Activated naive CD4-positive, alpha-beta T cell treated with anti-CD3 and anti-CD28 coated beads, Interleukin-2, amount 50 U/mL, for 16 hours (primary cell): ENCODE measurements at regions not wholly inside any gene's neighbourhood (a gene's known extent, or its start where the extent isn't known, plus 50 kb on each side); places are given as distances from the start of the nearest gene placed in this dataset.

ENCODE experiments used
- DNase-seq: peaks from one replicate; pipeline ENCODE4 v3.0.0-alpha.2; 2020

DNA sequence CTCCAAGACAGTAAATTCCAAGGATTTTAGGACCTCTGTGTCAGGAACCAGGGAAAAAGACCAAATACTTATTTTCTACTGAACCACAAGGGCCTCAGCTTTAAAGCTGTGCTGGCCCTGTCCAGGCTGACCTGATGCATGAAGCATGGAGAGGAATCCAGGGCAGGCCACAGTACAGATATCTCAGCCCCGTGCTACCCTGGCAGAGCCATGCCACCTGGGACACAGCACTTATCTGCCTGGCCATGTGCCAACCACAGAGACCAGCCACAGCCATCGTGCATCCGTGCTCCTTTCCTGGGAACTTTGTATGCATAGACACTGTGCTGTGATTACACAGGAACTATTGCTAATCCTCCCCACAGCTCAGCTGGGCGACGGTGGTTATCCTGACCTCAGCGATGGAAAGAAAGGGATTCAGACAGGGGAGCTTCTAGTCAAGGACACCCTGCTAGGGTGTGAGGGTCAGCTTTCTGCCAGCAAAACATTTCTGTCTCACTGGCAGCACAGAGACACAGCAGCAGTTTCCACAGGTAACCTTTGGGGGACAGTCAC is 687.4 kb upstream of the ID2 start:
- DNase-seq = no peak

DNA sequence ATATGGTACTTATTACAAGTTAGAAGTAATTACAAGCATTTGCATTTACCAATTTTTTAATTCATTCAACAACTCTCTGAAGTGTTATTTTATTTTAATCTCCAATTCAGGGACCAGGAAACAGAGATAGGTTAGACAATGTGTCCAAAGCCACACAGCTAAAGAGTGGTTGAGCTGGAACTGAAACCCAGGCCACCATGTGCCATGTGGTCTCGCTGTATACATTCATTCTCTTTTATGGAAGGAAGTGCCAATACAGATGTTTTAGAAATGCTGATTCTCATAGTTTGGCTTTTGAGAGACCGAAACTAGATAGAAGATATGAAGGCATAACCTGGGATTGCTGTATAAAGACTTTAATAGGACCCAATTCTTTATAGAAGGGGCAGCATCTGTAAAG is 684.6 kb upstream of the ID2 start:
- DNase-seq = no peak

DNA sequence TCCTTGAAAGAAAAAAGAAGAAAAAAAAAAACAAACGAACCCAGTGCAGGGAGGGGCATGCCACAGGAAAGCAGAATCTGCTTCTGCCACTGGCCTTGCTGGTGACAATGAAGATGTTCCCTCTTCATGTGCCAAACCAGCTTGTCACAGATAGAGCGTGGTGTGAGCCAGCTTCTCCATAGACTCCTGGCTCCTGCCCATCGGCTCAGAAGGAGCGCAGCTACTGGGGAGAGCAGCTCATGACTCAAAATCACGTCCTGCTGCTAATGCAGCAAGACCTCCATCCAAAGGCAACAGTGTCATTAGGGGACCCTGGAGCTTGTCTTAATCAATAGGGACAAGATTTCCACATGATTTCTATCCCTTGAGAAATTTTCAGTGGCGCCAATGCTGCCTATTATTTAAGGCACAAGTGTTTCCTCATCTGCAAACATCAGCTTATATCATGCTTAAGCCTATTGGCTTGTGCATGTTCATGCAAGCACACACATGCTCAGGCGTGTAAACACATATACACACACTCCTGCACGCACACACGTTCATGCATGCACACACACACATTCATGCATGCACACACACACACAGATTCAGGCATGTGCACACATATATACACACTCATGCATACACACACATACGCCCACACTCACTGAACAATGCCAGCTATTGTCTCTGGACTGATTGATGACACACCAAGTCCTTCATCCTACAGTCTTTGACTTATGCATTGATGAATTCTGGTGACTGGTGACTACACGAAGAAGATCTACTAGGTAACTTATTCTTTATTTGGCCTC is 682.0 kb upstream of the ID2 start:
- DNase-seq = no peak

DNA sequence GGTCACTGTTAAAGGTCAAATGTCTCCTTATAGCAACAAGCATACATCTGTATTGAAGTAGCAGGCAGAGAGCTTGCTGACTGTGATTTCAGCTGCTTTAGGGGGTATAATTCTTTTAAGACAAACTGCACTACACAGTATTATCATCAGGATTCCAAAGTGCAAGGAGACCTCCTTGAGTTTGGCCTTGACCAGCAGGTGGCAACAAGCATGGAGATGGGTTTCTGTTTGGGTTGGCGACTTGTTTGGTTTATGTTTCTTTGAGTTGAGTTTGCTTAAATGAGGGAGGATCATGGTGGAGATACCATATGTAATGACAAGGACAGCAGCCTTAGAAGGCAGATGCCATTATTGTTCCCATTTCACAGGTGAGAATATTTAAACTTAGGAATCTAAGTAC is 681.0 kb upstream of the ID2 start:
- DNase-seq = no peak

DNA sequence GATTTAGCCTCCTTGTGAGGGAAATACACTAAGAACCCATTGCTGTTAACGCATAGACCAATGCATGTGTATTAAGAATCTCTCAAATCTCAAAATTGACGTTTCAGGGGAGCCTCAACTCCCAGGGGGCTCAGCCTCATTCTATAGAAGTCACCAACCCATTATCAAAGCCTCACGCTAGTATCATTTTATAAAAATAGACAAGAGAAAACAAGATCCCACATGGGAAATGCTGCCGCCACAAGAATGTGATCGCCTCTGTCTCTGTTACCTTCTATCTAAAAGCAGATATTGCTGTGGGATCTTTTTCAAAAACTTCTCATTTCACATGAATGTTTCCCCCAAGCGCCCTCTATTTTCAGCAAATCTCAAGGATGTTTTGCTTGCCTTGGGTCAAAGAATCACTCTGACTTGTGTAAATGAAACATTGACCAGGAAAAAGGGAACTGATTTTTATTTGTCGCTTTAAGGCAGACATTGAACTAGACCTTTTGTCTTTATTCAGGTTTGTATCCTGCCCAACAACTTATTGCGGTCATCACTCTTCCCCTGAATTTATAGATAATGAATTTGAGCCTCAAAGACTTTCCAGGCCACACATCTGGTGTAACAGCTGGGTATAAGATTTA is 679.0 kb upstream of the ID2 start:
- no peak for DNase-seq

DNA sequence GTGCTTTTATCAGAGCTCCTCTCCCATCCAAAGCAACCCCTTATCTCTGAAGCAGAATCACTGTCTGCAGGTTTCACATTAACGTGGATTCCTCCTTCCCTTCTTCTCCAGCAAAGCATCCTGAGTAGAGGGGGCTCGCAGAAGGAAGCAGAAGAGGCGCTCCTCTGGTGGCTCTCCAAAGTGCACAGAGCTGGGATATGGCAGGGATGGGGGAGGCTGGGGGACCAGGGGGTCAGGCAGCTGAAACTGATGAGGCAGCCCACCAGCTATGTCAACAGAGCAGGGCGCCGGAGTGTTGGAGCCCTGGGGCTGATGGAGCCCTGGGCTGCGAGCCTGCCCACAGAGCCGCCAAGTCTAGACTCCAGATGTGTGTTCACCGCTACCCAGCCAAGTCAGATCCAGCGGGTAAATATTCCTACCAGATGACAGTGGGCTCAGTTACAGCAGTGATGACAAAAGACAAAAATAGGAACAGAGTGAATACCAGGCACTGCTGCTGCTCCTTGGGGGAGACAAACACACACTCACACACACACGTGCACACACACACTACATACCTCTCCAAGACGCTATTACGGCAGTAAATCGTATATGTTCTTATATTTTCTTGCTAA is 678.3 kb upstream of the ID2 start:
- no peak for DNase-seq

DNA sequence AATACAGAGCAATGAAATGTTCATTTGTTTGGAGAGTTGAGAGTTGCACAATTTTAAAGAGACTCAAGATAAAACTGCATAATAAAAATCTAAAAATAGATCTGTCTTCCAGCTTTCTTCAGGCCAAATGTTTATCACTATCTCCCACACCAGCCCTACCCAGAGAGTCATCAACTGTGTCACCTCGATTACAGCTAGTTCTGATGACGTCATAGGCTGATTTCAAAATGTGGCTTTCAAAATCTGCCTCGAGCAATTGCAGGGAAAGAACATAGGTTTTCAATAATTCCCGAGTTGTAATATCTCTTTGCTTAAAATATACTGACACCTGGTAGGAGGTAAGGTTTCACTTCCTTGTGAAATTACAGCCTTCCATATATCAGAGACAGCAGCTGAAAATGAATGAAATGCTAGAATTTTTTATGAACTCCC is 677.6 kb upstream of the ID2 start:
- no peak for DNase-seq

DNA sequence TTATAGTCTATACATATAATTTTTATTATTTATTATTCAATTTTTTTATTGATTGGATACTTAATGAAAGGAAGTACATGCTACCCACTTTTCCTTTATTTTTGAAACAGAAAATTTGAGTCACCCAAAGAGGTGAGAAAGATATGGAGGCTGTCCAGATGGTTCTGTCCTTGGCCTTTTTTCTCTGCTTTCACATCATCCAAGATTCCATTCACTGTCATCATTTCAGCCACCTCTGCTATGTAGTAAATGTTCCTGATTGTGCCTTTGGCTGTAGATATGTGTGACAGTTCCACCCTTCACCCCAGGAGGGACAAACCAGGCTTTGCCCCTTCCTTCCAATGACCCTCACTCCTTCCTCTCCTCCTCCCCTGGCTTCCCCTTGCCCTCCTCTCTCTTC is 675.7 kb upstream of the ID2 start:
- DNase-seq = no peak

DNA sequence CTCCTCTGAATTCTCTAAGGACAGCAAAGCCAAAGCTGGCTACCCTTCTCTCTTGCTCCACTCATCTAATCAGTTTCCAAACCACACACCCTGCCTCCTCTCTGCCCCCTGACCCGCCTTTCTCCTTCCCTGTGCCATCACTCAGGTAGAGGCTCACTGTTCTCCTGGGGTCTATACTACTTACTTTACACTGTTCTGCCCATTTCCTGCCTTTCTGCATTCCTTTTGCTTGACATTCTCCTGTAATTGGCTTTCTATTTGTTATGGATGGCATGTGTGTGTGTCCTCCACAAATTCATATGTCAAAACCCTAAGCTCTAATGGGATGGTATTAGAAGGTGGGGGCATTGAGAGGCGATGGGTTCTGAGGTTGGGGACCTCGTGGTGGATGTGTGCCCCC is 675.2 kb upstream of the ID2 start:
- DNase-seq = no peak

DNA sequence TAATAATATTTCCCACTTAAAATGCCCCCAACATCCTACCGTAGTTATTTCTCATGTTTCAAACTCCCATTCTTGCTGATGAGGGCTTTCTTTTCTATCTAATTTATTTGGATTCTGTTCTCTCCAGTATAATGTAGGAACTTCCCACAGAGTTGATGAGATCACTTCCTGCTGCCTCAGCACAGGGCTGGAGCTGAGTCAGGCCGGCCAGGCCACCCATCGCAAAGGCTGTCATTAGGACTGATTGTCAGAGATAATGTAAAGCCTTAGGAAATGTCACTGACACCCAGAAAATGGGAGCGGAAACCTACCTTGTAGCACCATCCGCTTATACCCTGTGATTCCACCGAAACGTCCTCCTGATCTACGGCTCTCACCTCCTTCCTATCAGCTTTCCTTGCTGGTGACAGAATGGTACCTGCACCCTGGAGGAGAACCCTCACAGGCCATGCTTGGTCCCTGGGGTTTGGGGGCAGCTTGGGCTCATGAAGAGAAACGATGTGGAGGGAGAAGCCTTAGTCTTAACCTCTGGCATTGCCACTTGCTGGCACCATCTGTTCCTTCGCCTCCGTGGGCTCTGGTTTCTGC is 672.8 kb upstream of the ID2 start:
- DNase-seq = no peak

DNA sequence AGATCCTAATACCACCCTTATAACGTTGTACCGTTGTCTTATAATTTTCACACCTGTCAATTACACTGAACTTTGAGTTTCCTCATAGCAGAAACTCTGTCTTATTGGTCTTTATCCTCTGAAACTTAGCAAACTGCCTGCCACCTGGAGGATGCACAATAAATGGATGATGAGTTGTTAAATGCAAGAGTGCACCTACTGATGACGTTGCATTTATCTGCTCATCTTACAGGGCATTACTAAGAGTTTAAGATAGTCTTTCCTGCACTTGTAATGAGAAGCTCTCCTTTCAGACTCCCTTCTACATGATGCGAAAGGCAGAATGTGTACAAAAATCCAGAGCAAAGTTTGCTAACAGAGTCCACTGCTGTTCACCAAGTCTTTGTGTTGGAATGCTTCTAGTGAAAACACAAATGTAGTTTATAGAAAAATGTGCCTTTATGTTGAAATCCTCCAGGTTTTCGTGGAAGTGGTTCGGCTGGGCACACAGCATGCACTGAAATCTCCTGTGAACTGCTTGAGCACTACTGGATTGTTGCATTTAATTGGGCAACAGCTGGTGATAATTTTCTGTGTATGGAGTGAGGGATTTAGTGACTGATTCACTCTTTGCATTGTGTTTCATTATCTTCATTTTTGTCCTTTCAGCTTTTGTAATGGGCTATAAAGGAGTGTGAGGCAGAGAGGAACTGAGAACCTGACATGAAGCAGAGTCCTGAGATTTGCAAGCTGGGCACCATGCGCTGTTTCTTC is 665.8 kb upstream of the ID2 start:
- no peak for DNase-seq

DNA sequence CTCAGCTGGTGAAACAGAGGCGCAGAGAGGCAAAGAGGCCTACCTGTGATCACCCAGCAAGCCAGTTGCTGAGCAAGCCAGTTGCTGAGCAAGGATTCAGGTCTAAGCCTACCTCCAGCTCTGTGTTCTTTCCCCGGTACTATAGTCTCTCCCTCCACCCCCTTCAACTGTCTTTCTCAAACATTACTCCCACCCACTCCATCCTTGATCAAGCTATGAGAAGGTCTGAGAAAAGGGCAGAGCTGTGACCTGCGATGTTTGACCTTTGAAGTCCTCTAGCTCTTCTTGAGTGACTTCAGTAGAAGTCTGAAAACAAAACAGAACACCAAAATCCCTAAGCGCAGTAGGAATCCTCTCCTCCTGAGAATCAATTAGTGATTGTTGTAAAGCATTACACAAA is 665.2 kb upstream of the ID2 start:
- DNase-seq = no peak

DNA sequence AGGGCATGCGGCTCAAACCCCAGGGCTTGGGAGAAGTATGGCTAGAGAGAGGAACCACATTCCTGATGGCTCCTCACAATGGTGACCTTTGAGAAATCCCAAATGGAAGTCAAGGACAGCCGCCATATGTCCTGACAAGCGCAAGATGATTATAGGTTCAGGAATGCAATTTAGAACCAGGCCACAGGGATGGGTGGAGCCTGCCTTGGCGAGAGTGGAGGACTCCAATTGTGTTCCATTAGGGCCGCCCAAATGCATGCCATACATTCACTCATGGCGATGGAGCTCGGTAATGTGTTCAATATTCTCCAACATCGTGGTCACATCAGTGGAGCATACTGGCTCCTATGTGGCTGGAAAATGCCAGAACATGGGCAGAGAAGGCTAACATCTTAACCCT is 662.9 kb upstream of the ID2 start:
- no peak for DNase-seq

DNA sequence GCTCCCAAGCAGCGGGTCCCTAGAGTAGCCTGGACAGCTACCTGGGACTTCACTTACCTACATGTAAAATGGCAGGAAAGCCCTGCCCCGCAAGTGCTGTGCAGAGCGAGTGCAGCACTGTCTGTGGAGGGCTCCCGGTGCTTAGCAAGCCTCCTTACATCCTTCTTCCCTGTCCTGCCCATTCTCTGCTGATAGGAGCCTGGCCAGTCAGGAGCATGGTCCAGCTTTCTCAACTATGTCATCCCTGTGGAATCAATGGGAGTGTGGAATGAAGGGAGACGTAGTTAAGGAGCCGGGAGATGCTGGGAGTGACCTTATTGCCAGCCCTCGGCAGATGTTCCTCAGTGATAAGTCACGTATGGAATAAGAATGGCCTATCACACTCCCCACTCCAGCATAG is 661.9 kb upstream of the ID2 start:
- no peak for DNase-seq

DNA sequence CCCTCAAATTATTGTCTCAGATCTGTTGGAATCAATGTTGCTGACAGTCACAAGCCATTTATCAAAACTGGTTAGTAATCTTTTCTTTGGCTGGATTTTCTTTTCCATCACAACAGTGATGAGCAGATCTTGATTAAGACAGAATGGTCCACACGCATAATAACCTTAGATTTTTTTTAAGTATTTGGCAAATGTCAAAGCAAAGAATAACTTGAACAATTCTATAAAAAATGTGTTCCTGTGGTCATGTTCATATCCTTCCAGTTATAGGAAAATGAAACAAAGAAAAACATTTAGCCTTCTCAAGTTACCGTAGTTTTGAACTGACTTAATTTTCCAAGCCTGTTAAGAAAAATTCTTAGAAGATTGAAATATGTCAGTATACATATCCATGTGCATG is 659.9 kb upstream of the ID2 start:
- DNase-seq = no peak

DNA sequence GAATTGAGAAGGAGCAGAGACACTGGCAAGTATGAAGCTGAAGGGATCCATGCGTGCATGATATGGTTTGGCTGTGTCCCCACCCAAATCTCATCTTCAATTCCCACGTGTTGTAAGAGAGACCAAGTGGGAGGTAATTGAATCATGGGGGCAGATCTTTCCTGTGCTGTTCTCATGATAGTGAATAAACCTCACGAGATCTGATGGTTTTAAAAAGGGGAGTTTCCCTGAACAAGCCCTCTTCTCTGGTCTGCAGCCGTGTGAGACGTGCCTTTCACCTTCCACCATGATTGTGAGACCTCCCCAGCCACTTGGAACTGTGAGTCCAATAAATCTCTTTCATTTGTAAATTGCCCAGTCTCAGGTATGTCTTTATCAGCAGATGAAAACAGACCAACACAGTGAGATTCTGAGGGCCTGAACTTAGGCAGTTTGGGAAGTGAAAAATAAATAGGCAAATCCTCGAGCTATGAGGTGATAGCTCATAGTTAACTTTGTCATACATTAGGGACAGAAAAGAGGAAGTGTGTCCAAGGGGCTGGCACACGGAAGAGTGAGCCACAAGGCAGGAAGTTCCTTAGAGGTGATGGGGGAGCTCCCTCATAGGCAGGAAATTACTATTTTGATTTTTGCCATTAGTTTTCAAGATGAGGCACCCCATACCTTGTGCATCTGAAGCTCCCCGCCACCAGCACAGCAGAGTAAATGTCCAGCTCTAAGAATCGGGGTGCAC is 658.8 kb upstream of the ID2 start:
- no peak for DNase-seq

DNA sequence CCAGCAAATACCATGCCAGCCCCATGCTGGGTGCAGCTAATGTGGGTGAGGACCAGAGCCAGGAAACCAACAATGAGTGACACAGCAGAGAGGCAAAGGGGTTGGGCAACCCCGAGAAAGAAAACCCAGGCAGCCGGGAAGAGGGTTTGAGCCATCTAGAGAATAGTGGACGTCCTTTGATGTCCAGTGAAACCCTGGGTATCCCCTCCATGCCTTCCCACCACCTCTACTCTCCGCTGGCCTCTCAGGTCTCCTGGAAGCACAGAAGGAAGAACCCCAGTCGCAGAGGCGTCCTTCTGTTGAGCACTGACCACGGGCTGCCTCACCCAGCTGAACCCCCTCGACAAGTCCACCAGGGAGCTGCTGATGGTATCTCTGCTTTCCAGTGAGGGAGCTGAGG is 657.4 kb upstream of the ID2 start:
- DNase-seq = no peak

DNA sequence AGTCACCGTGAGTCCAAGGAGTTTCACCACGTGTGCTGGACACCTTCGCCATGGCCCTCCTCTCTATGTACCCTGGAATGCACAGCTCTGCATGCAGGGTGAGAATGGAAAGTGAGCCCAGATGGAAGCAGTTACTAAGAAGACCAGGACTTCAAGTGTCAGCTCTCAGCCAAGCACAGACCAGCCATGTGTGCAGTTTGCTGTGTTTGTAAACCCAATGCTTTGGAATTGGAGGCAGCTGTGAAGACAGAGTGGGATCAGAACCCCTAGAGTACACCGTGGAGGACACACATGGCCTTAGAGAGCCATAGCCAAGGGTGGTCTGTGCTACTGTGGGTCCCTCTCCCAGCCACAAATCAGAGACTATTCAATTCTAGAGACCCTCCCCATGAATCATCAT is 655.5 kb upstream of the ID2 start:
- DNase-seq = no peak

DNA sequence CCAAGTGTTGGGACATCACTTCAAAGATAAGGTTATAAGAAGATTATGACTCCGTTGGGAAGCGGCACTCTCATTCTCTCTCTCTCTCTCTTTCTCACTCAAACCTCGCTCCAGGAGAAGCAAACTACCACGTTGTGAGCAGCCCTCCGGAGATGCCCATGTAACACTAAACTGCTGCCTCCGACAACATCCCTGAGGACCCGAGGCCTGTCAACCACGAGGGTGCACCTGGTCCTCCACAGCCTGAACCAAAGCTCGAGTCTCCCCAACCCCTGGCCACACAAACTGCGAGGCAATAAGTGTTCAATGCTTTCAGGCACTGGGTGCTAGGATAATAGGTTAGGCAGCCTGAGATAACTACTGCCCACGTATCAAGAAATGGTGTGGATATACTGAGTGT is 654.5 kb upstream of the ID2 start:
- DNase-seq = no peak

DNA sequence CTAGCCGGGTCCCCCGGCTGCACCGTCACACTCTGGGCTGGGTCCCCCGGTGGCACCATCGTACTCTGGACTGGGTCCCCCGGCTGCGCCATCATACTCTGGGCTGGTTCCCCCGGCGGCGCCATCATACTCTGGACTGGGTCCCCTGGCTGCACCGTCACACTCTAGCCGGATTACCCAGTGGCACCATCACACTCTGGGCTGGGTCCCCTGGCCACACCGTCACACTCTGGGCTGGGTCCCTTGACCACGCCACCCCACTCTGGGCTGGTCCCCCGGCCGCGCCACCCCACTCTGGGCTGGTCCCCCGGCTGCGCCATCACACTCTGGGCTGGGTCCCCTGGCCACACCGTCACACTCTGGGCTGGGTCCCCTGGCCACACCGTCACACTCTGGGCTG is 653.8 kb upstream of the ID2 start:
- no peak for DNase-seq

DNA sequence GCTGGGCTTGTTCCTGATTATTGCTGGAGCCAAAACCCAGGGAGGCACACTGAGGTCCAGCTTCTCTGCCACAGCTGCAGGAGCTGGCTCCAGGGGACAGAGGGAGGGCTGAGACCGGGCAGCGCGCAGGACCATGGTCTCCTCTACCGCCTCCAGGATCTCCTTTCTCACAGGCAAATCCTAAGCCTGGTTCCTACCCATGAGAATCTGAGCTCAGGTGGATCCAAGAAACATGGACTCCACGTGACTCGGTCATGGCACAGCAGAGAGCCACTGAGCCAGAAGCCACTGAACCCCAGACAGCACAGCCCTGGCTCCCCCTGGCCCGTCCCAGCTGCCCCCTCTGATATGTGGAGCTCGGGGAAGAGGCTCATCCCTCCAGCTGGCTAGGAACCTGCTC is 653.4 kb upstream of the ID2 start:
- DNase-seq = no peak

DNA sequence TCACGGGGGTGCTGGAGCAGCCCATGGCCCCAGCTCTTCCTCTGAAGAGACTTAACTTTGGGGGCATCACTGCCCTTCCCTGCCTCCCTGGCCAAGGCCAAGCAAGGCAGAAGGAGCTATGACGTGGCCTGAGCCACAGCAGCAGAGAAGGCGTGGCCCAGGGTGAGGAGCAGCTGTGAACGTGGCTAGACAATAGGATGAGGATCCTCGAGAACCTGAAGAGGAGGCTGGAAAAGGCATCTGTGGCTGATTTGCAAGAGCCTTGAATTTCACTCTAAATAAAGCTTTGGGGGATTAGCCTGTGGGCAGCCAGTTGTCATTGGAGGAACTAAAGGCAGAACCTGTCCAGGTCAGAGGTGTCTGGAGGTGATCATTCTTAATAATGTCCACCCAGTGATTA is 652.9 kb upstream of the ID2 start:
- no peak for DNase-seq
